Endothelial cell of umbilical vein (primary cell): ENCODE measurements at regions not wholly inside any gene's neighbourhood (a gene's known extent, or its start where the extent isn't known, plus 50 kb on each side); places are given as distances from the start of the nearest gene placed in this dataset.

Source experiments
- CTCF ChIP-seq, 2 donors: IDR thresholded peaks; 1 replicate in 1 of 2; 2 replicates in 1 of 2; pipeline ENCODE4 v1.5.1; 2011; ENCODE audit warnings: low read length in 2 of 2, mild to moderate bottlenecking in 2 of 2, moderate library complexity in 2 of 2, control low read depth in 1 of 2, inconsistent platforms in 1 of 2, low read depth in 1 of 2; ENCODE audit not compliant: insufficient read depth in 1 of 2; ENCODE audit errors: extremely low read depth in 1 of 2
- EZH2 ChIP-seq: IDR thresholded peaks from 2 replicates; pipeline ENCODE4 v1.6.1; 2012; ENCODE audit warnings: borderline replicate concordance, low read depth, mild to moderate bottlenecking, moderate library complexity, low read length, inconsistent platforms; ENCODE audit not compliant: severe bottlenecking
- FOS ChIP-seq: IDR thresholded peaks from 2 replicates; pipeline ENCODE4 v1.6.1; 2011; ENCODE audit warnings: mild to moderate bottlenecking, low read length, moderate library complexity, borderline replicate concordance; ENCODE audit not compliant: insufficient read depth
- GATA2 ChIP-seq: IDR thresholded peaks from 2 replicates; pipeline ENCODE4 v1.7.0; 2011; ENCODE audit warnings: low read depth, mild to moderate bottlenecking, moderate library complexity, mixed read lengths, low read length; ENCODE audit not compliant: insufficient read length, insufficient read depth
- POLR2A ChIP-seq: IDR thresholded peaks from 2 replicates; pipeline ENCODE4 v1.6.1; 2012; ENCODE audit warnings: low read depth, mild to moderate bottlenecking, control low read depth, low read length
- POLR2AphosphoS5 ChIP-seq: IDR thresholded peaks from 2 replicates; pipeline ENCODE4 v1.6.1; 2012; ENCODE audit warnings: low read depth, mild to moderate bottlenecking, control low read depth, low read length, moderate library complexity; ENCODE audit not compliant: insufficient read depth

GRCh38 chr2:136233298-136233697, 115.3 kb upstream of the CXCR4 start:
- TF ChIP-seq CTCF (IDR thresholded peaks at IDR 0.05; ENCODE audit: extremely low read depth in 1 of 2, insufficient read depth in 1 of 2, low read depth in 1 of 2, low read length in 2 of 2) (no peak), POLR2AphosphoS5 (no peak), FOS (no peak), POLR2A (no peak), EZH2 (no peak), GATA2 (no peak)
